ENCODE measurements at regions not wholly inside any gene's neighbourhood (a gene's known extent, or its start where the extent isn't known, plus 50 kb on each side); places are given as distances from the start of the nearest gene placed in this dataset.

- POLR2A ChIA-PET (ENCODE audit: low non-redundant PET): no interaction called here
- no peak for TF ChIP-seq CTCF (conservative IDR thresholded peaks at IDR 0.05; ENCODE audit: low read depth)
- no peak overlapping the region for H3K27ac ChIP-seq
- DNase-seq (ENCODE audit: low spot score): no peak
- CTCF ChIA-PET: no interaction called here
These were observed 75.9 kb downstream of the SST start for GRCh38 chr3:187594272-187594671.

GRCh38 chr3:187593451-187593850 is 76.7 kb downstream of the SST start:
- no peak for TF ChIP-seq CTCF (conservative IDR thresholded peaks at IDR 0.05; ENCODE audit: low read depth)
- ChIA-PET CTCF (no interaction called here), POLR2A (ENCODE audit: low non-redundant PET) (no interaction called here)
- no peak overlapping the region for H3K27ac ChIP-seq
- no peak for DNase-seq (ENCODE audit: low spot score)

- ChIA-PET POLR2A (ENCODE audit: low non-redundant PET) (no interaction called here), CTCF (no interaction called here)
- DNase-seq (ENCODE audit: low spot score): no peak
- H3K27ac ChIP-seq: no peak overlapping the region
- TF ChIP-seq CTCF (conservative IDR thresholded peaks at IDR 0.05; ENCODE audit: low read depth): no peak
These were observed 79.2 kb downstream of the SST start for GRCh38 chr3:187590861-187591576.

GRCh38 chr3:187587076-187587475 is 83.1 kb downstream of the SST start:
- POLR2A ChIA-PET (ENCODE audit: low non-redundant PET): no interaction called here
- CTCF ChIA-PET: no interaction called here
- no peak for TF ChIP-seq CTCF (conservative IDR thresholded peaks at IDR 0.05; ENCODE audit: low read depth)
- no peak overlapping the region for H3K27ac ChIP-seq
- DNase-seq (ENCODE audit: low spot score): no peak

- TF ChIP-seq CTCF (conservative IDR thresholded peaks at IDR 0.05; ENCODE audit: low read depth): no peak
- ChIA-PET POLR2A (ENCODE audit: low non-redundant PET) (no interaction called here), CTCF (no interaction called here)
- no peak for DNase-seq (ENCODE audit: low spot score)
- no peak overlapping the region for H3K27ac ChIP-seq
These were observed 84.0 kb downstream of the SST start for GRCh38 chr3:187586226-187586625.

- no peak for DNase-seq (ENCODE audit: low spot score)
- ChIA-PET CTCF (no interaction called here), POLR2A (ENCODE audit: low non-redundant PET) (no interaction called here)
- H3K27ac ChIP-seq: no peak overlapping the region
- no peak for TF ChIP-seq CTCF (conservative IDR thresholded peaks at IDR 0.05; ENCODE audit: low read depth)
These were observed 97.8 kb downstream of the SST start for GRCh38 chr3:187572441-187572840.

Measured in RWPE1 (cell line).